Neural progenitor cell (in vitro differentiated cells): ENCODE measurements at regions not wholly inside any gene's neighbourhood (a gene's known extent, or its start where the extent isn't known, plus 50 kb on each side); places are given as distances from the start of the nearest gene placed in this dataset.

Experiments used
- EZH2 ChIP-seq: fragments of 200-600 bp; sonication (generic); IDR thresholded peaks from 2 replicates; pipeline ENCODE4 v1.6.1; 2017; ENCODE audit warnings: antibody characterized with exemption, mild to moderate bottlenecking, moderate library complexity
- TF ChIP-seq, protein P1 (sequence below): fragments of 200-600 bp; sonication (generic); IDR thresholded peaks from 2 replicates; pipeline ENCODE4 v1.5.1; 2017; ENCODE audit warnings: antibody characterized with exemption, mild to moderate bottlenecking

- TF ChIP-seq, protein P1, sequence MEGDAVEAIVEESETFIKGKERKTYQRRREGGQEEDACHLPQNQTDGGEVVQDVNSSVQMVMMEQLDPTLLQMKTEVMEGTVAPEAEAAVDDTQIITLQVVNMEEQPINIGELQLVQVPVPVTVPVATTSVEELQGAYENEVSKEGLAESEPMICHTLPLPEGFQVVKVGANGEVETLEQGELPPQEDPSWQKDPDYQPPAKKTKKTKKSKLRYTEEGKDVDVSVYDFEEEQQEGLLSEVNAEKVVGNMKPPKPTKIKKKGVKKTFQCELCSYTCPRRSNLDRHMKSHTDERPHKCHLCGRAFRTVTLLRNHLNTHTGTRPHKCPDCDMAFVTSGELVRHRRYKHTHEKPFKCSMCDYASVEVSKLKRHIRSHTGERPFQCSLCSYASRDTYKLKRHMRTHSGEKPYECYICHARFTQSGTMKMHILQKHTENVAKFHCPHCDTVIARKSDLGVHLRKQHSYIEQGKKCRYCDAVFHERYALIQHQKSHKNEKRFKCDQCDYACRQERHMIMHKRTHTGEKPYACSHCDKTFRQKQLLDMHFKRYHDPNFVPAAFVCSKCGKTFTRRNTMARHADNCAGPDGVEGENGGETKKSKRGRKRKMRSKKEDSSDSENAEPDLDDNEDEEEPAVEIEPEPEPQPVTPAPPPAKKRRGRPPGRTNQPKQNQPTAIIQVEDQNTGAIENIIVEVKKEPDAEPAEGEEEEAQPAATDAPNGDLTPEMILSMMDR = no peak
- no peak for TF ChIP-seq EZH2
Observed at GRCh38 chr15:66928101-66928500, 137.3 kb upstream of the SMAD3 start.
